IPS DF 4.7 (cell line): ENCODE measurements at regions not wholly inside any gene's neighbourhood (a gene's known extent, or its start where the extent isn't known, plus 50 kb on each side); places are given as distances from the start of the nearest gene placed in this dataset.
"Not testable (repeated sequence)": the region's sequence is repeated elsewhere in the genome, so short reads cannot be mapped to it uniquely, and the experiment has no call there.

Experiments used
- DNase-seq: peaks from one replicate; pipeline ENCODE4 v3.0.0-alpha.2; 2013; ENCODE audit warnings: low spot score; ENCODE audit errors: extremely low read depth

- no peak for DNase-seq
These were observed 272.9 kb downstream of the NUAK1 start for GRCh38 chr12:105865886-105866285.

- DNase-seq: no peak
These were observed 264.6 kb downstream of the NUAK1 start for GRCh38 chr12:105874121-105874520.

DNA sequence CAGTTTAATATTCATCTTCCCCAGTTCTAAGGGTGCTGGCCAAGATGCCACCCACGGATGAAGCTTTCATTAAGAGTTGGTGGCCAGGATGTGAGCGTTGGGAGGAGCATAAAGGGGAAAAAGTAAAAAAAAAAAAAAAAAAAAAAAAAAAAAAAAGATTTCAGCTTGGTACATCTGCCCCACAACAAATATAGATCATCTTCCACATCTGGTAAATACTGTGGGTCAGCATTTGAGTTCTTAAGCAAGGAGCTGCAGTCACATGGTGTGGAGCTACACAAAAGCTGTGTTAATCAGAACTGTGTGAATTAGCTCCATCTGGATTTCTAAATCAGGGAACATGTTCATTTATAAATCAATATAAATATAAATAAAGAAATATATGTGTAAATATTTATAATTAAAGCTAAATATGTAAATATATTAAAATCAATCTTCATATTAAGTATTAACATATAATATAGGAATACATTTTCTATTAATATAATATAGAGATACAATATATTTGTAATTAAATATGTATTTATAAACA lies 262.3 kb downstream of the NUAK1 start:
- DNase-seq: no peak

DNA sequence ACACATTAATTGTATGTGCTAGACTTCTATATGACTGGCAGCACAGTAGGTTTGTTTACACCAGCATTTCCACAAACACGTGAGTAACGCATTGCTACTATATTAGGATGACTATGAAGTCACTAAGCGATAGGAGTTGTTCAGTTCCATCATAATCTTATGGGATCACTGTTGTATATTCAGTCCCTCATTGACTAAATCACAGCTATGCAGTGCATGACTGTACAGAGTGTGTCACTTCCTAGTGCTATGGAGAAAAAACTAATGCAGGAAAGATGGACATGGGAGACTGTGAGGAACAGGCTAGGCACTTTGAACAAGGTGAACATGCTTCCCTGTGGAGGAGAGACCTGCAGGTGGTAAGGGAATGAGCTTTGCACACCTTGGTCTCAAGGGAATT lies 259.8 kb downstream of the NUAK1 start:
- no peak for DNase-seq

DNA sequence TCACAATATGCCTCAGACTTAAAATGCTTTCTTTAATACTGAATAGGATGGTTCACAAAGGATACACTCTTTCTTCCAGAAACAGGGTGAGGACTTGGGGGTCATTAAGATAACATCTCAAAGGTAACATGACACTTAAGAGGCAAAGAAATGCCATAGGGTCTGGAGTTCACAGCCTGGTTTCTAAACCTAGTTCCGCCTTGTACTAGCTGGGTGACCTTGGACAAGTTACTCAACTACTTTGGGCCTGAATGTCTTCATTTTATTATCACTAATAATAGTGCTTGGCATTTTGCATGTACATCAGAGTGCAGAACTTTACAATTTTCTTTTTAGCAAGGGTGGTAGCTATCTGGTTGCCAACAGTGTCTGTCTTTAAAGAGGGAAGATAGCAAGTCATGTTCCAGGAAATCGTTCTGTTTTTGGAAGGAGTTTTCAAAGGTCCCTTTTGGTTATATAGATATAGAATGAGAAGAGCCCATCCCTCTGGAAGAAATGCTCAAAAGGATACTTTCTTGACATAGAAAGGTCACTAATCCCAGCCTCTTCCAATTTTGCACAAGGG lies 257.8 kb downstream of the NUAK1 start:
- no peak for DNase-seq

- DNase-seq: no peak
These were observed 256.4 kb downstream of the NUAK1 start for GRCh38 chr12:105882404-105882803.

DNA sequence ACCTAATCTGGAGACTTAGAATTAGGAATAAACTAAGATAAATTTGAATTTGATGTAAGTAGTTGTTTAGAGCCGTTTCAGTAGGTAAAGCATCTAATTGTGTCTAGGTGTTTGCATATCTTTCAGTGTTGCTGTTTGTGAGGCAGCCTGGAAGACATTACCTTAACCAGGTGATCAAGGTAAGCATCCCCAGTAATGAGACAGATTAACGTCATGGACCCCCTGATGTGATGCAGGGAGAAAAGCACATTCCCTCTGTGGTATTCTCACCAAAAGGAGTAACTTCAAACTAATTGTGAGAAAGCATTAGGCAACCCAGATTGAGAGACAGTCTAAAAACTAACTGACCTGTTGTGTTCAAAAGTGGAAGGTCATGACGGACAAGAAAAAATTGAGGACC lies 251.6 kb downstream of the NUAK1 start:
- DNase-seq: no peak

- no peak for DNase-seq
These were observed 250.1 kb downstream of the NUAK1 start for GRCh38 chr12:105888696-105889095.

- no peak for DNase-seq
These were observed 246.3 kb downstream of the NUAK1 start for GRCh38 chr12:105892362-105892910.

GRCh38 chr12:105895197-105895832 lies 243.4 kb downstream of the NUAK1 start:
- not testable (repeated sequence) for DNase-seq

DNA sequence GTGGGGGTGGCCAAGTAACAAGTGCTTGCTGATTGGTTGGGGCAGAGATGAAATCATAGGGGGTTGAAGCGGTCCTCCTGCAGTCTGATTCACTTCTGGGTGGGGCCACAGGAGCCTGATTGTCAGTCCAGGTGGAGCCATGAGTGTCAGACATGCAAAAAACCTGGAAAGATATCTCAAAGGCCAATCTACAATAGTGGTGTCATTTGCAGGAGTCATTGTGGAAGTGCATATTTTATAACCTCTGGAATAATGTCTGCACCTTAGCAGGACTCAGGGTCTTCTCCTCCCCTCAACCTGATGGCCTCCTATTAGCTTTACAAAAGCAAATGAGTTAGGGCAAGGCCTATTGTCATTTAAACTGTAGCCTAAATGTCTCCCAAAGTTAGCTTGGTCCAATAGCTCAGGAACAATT lies 241.4 kb downstream of the NUAK1 start:
- peak; percentile 69 for DNase-seq

- DNase-seq: not testable (repeated sequence)
These were observed 240.5 kb downstream of the NUAK1 start for GRCh38 chr12:105898271-105898670.

- DNase-seq: no peak
These were observed 239.2 kb downstream of the NUAK1 start for GRCh38 chr12:105899589-105899988.

- DNase-seq: no peak
These were observed 232.2 kb downstream of the NUAK1 start for GRCh38 chr12:105906561-105906960.

- no peak for DNase-seq
These were observed 230.8 kb downstream of the NUAK1 start for GRCh38 chr12:105907982-105908381.

- no peak for DNase-seq
These were observed 228.7 kb downstream of the NUAK1 start for GRCh38 chr12:105910030-105910429.

GRCh38 chr12:105911966-105912365 lies 226.8 kb downstream of the NUAK1 start:
- no peak for DNase-seq

GRCh38 chr12:105912882-105913678 lies 225.7 kb downstream of the NUAK1 start:
- no peak for DNase-seq

- no peak for DNase-seq
These were observed 222.6 kb downstream of the NUAK1 start for GRCh38 chr12:105915997-105916759.

GRCh38 chr12:105916760-105917039 lies 222.1 kb downstream of the NUAK1 start:
- DNase-seq: no peak

GRCh38 chr12:105920161-105920684 lies 218.5 kb downstream of the NUAK1 start:
- no peak for DNase-seq
